Umbilical cord (tissue), 1 donor: ENCODE measurements at regions not wholly inside any gene's neighbourhood (a gene's known extent, or its start where the extent isn't known, plus 50 kb on each side); places are given as distances from the start of the nearest gene placed in this dataset.

Source experiments
- DNase-seq: peaks from one replicate; pipeline ENCODE4 v3.0.0-alpha.2; 2015; ENCODE audit warnings: low spot score

DNA sequence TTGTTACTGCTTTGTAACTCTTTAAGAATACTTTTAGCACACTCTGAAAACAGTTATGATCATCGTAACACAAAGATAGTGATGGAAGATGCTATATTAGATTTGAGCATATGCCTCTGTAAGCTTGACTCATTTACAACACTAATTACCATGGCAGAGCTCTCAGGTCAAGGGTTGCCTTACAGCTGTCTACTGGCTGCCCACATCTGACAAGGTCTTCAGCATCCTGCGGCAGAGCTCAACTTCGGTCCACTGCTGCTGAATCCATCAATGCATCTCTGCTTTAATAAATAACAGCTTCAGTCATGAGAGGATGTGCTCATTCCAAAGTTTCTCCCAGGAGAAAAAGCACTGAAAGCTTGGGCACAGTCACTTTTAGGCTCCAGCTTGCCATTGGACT is 449.4 kb downstream of the RASEF start:
- no peak for DNase-seq

DNA sequence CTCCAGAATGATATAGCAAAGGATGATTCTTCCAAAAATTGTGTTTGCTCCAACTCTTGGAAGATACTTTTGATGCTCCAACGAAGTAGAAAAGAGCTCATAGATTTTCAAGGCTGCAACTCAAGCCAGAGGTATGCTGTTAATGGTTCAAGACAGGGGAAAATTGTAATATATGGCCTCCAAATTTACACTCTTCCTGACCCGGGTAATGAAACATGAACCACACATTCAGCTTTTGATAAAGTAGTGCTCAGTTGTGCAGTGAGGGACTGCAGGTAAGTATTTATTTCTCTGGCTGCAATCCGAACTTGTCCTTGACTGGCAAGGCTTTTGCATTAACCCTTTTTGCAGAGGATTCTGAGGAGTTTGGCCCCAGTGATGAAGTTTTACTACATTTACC is 446.4 kb downstream of the RASEF start:
- no peak for DNase-seq

DNA sequence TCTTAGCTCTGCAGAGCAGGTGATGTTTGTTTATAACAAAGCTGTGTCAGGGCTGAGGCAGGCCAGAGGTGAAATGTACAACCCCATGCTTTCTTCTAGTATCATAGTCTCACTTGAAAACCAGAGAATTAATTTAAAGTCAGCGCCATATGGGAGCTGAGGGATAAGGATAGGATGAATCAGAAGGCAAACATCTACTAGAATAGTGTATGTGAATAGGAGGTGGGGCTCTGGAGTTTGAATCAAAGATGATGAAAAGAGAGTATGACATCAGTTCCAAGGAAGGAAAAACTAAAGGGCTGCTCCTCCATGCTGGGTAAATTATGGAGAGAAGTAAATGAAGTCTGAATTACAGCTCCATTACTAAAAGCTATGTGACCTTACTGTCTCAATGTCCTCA is 441.5 kb downstream of the RASEF start:
- no peak for DNase-seq

DNA sequence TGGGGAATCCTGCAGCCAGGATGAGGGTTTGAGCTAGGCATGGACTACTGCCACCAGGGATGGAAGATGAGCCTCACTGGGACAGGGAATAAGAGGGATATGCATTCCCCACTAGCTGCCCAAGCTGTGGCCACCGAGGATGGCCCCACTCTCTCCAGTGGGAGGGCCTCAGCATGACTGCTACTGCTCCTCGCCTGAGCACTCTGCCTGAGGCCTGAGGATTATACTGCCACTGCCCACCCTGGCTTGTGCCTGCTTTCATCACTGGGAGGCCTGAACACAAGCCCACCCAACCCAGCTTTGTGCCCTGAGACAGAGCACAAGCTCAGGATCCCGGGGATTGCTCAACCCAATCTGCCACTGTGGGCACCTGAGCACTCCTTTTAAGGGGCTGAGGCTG is 425.6 kb downstream of the RASEF start:
- DNase-seq = no peak

DNA sequence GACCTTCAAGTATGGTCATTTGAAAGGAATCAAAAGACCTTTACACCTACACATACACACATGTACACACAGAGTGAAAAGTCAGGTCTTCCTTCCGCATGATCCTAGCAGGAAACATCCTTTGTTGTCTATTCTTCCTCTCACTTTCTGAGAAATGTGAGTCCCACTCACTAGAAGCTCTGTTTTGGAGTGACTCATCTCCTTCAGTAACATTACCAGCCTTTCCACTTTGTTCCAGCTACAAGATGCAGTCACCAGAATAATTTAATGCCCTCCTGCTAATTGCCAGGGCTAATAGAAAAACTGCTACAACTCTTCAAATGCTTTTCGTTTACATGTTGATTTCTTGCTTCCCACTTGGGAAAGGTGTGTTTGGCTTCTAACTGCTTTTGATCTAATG is 417.3 kb downstream of the RASEF start:
- DNase-seq = no peak

DNA sequence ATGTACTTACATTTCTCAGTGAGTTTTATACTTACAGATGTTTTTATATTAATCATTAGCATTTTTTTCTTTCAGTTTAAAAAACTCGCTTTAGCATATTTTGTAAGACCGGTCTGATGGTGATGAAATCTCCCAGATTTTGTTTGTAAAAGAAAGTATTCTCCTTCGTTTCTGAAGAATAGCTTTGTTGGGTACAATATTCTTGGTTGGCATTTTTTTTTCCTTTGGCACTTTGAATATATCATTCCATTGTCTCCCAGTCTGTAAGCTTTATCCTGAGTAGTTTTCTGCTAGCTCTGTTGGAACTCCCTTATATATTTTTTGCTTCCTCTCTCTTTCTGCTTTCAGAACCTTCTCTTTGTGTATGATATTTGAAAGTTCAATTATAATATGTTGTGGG is 412.6 kb downstream of the RASEF start:
- no peak for DNase-seq

DNA sequence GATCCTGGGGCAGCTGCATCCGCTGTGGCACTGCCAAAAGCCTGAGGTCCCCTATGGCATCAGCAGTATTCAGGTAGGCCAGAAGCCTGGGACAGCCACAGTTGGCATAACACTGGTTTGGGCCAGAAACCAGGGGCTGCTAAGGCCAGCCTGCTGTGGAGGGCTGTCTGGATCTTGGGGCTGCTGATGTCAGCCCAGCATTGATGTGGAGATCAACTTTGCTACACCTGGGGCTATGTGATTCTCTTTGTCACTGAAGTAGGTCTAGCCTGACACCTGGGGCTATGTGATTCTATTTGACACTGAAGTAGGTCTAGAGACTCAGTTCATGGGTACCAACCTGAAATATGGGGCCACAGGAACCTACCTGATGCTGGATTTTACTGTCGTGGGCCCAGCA is 411.5 kb downstream of the RASEF start:
- no peak for DNase-seq

DNA sequence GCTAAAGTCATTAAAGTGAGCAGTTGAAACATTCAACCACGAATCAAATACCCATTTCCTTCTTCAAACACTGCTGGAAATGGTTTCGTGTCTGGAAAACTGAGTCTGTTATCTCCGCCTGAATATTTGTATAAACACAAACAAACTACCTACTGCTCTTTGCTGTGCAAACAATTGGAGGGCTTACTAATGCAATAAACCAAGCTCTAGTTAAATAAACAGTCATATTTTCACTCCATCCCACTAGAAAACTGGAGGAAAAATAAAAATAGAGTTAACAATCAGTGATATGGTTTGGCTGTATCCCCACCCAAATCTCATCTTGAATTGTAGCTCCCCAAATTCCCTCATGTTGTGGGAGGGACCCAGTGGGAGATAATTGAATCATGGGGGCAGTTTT is 397.6 kb downstream of the RASEF start:
- no peak for DNase-seq

DNA sequence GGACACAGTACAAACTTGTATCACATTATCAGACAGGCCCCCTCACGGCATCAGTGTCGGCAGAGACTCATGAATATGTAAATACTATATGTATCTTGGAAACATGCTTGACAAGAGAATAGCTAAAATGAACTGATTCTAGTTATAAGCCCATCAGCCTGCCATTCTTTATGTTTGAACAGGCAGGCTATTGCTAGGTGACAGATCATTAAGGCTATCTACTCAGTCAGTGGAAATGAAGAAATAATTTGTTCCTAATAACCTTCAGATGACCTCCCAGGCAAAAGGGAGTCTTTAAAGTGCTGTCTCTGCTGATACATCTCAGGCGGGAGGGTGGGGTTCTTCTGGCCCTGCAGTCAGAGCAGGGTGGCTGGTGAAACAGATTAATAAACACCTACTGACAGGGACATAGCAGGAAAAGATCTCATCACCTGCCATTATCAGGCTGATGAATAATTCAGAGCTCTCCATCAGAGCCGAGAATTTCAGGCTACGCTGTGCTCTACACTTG is 394.2 kb downstream of the RASEF start:
- DNase-seq = no peak

DNA sequence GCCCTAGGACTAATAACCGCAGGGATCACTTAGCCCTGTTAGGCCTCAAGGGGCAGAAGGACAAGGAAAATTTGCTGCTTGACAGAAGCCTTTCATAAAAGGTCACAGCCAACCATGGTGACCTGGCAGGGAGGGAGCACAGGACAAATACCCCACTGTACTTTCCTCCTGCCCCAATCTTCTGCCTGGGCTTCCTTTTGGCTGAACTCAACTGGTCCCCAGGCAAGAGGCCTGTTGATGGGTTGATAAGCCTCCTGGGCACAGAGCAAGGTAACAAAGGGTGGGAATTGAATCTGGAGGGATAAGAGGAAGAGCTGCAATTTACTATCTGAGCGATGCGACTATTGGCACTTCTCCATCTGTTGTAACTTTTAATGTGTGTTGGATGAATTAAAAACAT is 392.9 kb downstream of the RASEF start:
- DNase-seq = no peak

DNA sequence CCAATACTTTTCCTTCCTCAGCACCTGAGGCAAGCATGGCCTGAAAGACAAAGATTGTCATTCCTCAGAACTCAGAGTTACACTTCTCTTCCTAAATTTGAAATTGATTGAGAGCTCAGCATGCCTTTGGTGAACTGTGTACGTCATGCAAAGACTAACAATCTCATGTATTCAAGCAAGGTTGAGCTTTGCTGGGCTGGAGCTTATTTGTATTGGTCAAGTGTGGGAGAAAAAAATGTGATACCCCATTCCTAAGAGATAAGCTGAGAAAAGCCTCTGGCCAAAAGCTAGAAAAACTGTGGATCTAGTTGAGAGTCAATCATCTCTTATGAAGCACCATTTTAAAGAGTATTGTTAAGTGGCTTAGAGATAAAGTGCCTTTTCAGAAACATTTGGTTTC is 392.2 kb downstream of the RASEF start:
- no peak for DNase-seq

DNA sequence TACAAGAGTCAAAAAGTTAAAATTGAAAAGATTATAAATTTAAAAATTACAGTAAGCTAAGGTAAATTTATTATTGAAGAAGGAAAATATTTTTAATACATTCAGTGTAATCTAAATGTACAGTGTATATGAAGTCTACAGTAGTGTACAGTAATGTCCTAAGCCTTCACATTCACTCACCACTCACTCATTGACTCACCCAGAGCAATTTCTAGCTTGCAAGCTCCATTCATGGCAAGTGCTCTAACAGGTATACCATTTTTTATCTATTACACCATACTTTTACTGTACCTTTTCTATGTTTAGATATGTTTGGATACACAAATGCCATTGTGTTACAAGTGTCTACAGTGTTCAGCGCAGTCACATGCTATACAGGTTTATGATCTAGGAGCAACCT is 389.7 kb downstream of the RASEF start:
- no peak for DNase-seq

DNA sequence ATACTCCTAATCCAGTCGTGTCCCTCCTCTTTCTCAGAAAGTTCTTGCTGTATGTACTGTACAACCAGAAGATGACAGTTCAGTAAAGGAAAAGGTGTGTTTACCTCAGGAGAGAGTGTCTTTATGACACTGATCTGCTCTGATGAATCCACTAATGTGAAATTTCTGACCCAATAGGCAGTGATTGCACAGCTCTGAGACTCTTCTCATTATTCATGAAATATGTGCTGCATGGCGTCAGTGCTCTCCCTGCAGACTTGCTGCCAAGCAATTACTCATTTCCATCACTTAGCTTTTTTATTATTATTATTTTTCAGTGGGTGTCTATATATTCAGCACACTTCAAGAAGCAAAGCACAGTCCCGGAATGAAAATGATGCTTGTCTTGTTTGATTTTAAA is 389.0 kb downstream of the RASEF start:
- DNase-seq = no peak

DNA sequence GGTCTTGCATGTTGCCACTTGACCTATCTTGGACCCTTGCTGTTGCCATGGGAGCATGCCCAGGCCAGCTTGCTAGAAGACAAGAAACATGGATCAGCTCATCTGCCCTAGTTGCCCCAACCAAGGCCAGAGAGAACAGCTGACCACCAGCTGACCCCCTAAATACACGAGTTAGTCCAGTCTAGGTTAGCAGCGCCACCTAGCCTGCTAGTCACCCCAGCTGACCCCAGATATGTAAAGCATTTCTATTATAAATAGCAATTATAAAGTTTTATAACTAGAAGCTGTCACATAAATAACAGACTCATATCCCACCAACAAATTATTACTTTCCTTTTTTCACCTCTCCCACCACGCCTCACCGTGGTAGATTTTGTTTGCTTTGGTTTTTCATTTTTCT is 387.8 kb downstream of the RASEF start:
- no peak for DNase-seq

DNA sequence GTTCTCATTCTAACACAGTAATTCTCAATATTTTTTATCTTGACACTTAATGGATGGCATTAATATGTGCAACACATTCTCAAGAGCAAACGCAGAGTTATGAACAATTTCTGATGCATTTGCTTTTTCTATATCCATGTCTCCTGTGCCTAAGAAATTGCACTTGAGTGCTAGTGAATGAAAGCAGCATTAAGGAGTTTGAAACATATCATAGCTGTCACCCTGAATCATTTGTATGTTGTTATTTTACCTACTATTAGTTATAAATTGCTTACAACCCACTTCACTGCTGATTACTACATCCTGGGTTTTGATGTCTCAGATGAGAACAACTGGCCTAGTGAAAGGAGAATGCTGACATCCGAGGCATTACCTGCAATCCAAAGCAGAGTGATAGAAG is 387.3 kb downstream of the RASEF start:
- DNase-seq = no peak

DNA sequence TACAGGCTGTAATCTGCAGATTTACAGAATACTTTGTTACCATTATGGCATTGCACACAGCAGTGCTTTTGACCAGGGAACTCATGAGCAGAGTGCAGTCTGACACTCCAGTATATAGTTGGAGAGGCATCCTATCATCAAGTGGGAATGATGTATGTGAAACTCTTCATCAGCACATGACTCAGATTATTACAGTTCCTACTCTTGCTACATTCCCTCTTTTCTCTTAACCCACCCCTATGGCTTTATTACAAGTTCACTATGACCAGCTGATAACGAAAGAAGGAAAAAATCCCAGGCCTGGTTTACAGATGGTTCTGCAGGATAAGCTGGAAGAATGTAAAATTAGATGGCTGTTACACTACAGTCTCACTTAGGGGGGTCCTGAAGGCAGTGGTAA is 385.9 kb downstream of the RASEF start:
- DNase-seq = peak; percentile 5

DNA sequence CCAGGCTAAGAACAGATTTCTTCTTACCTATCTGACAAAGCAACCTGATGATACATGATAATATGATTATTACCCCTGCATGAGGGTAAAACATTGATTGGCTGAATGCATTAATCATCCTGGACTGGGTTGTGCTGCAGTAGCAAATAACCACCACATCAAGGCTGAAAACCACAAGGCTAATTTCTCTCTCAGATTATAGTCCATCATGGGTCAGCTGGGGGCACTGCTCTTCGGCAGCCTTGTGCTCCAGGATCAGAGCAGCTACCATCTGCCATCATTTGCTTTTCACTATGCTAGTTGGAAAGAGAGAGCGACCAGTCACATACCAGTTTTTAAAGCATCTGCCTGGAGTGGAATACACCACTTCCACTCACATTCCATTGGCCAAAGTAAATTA is 383.5 kb downstream of the RASEF start:
- DNase-seq = no peak

DNA sequence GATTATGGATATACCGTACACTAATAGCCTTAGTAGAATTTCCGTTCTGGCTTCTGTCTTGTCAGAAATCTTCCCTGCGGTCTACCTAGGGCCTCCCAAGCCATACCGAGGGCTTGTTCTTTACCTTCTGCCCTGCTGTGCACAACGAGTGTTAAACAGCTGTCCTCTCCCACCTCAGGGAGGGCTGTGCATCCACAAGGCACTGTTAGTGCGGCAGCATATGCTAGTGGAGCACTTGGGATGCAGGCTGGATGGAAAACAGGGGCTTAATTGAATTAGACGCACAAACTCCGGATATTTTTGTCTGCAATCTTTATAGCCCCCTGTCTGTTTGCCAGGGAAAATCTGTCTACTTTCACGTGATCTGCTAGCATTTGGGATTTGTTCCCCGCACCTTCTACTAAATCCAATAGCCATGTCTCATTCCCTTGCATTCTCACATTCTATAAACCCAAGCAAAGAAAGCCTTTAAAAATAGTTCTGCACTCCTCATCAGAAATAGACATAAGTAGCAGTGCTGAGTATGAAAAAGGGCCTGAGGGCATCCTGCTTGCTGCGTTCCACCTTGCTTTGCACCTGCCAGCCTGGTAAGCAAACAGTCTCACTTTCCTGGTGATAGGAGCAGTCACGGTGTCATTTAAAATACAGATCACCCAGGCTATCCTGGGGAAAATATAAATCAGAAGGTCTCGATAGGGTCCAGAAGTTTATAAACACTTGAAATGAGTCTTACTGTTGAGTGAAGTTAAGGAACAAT is 382.6 kb downstream of the RASEF start:
- DNase-seq = peak; percentile 6

DNA sequence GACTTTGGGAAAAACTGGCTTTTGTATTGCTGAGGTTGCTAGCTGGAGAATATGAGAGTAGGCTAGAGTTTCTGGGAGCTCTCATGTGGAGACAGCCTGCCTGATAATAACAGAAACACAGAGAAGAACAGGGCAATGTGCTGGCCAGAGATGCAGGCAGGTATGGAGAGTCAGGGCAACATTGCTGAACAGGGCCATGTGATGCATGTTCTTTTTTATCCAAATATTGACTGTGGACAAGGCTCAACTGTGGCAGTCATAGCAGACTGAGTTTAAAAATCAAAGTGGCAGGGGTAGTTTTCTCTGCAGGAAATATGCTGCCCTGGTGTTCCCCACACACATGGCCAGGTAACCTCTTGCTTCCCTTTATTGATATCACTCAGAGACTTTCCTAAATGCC is 381.1 kb downstream of the RASEF start:
- no peak for DNase-seq

DNA sequence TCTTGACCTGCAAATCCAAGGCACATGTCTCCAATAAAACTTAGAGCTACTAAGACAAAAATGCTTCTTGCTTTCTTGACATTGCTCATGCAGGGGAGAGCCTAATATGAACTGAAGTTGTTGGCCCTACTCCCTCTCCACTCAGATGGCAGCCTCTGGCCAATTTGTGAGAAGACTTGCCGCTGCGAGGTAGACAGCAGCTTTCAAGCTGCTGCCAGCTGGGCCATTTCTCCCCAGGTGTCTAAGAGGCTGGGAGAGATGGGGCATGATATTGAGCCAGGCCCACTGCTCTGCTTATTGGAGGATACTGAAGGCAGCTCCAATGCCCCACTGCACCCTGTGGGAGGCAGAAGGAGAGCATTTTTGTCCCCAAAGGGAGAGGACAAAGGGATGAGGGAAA is 380.5 kb downstream of the RASEF start:
- DNase-seq = no peak

DNA sequence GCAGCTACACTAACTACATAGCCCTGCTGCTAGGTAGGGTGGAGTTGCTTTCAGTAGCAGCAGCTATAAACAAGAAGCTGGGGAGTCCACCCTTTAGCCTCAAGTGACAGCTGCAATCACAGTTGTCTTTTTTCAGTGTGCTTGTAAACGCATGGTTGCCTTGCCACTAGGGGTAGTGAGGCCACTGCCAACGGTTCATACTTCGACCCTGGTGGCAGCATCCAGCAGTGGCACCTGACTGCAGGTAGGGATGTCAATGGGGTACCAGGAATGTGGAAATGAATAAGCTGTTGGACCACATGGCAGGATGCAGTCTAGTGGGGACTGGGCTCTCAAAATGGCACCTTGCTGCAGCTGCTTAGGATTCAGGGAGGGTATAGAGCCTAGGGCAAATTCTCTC is 367.2 kb downstream of the RASEF start:
- no peak for DNase-seq

DNA sequence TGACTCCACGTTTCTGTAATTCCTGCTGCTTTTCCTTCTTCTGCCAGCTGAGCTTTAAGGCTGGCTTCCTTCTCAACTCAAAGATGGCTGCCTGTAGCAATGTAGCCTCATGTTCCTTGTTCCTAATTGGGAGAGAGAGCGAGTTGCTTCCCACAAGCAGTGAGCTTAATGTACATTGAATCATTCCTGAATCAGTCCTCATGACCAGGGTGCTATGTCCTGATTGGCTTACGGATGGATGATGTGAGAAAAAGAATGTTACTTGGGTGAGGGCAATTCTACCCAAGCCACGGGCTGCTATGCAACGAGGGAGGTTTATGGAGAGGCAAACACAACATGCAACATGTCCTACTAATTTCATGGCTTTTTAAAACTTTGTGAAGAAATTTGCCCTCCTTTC is 356.2 kb downstream of the RASEF start:
- no peak for DNase-seq

DNA sequence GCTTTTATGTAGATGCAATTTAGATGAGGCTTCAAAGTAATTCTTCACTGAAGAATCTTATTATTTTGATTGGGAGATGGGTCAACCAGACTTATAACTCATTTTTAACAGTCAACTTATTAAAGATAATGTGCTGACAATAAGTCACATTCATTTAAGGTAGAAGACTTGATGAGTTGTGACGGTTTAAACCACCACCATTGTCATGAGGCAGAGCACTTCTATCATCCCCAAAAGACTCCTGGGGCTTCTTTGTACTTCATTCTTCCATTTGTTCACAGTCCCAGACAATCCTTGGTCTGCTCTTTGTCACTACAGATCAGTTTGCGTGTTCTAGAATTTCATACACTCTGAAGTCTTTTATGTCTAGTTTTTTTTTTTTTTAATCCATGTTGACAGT is 346.1 kb downstream of the RASEF start:
- DNase-seq = no peak

DNA sequence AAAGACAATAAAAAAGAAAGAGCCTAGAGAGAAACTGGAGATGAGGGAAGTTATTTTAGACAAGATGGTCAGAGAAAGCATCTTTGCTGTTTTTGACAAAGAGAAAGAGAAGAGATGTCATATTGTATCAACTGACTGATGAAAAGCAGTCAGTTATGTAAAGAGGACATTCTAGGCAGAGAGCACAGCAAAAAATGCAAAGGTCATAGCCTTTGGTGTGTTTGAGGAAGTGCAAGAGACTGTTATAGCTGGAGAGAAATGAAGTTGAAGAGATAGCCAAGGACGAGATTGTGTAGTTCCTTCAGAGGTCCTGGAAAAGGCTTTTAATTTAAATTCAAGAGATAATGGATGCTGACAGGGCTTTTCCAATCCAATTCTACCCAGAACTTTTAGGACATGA is 342.4 kb downstream of the RASEF start:
- DNase-seq = no peak
